GM04503 (cell line): ENCODE measurements at regions not wholly inside any gene's neighbourhood (a gene's known extent, or its start where the extent isn't known, plus 50 kb on each side); places are given as distances from the start of the nearest gene placed in this dataset.
"Not testable (repeated sequence)": the region's sequence is repeated elsewhere in the genome, so short reads cannot be mapped to it uniquely, and the experiment has no call there.

ENCODE experiments used
- DNase-seq: peaks from one replicate; pipeline ENCODE4 v3.0.0-alpha.2; 2012; ENCODE audit warnings: low read depth

GRCh38 chr5:106691701-106692100, 979.0 kb downstream of the EFNA5 start:
- DNase-seq = no peak

GRCh38 chr5:106690585-106690984, 980.2 kb downstream of the EFNA5 start:
- no peak for DNase-seq

GRCh38 chr5:106680330-106680729, 990.4 kb downstream of the EFNA5 start:
- DNase-seq = no peak

- no peak for DNase-seq
These were observed 993.7 kb downstream of the EFNA5 start for GRCh38 chr5:106677057-106677456.

GRCh38 chr5:106675687-106676086, 995.0 kb downstream of the EFNA5 start:
- no peak for DNase-seq

GRCh38 chr5:106673941-106674340, 996.8 kb downstream of the EFNA5 start:
- no peak for DNase-seq

- DNase-seq = no peak
These were observed 1008.9 kb downstream of the EFNA5 start for GRCh38 chr5:106661866-106662265.

- DNase-seq = no peak
These were observed 1010.1 kb downstream of the EFNA5 start for GRCh38 chr5:106660681-106661080.

GRCh38 chr5:106658150-106658549, 1012.6 kb downstream of the EFNA5 start:
- DNase-seq = no peak

- DNase-seq = no peak
These were observed 1013.9 kb downstream of the EFNA5 start for GRCh38 chr5:106656821-106657220.

- DNase-seq = no peak
These were observed 1021.7 kb downstream of the EFNA5 start for GRCh38 chr5:106649031-106649430.

GRCh38 chr5:106648401-106648800, 1022.3 kb downstream of the EFNA5 start:
- DNase-seq = no peak

GRCh38 chr5:106646106-106646505, 1024.6 kb downstream of the EFNA5 start:
- DNase-seq = no peak

- no peak for DNase-seq
These were observed 1030.2 kb downstream of the EFNA5 start for GRCh38 chr5:106640511-106640910.

GRCh38 chr5:106639488-106639887, 1031.2 kb downstream of the EFNA5 start:
- no peak for DNase-seq

- DNase-seq = no peak
These were observed 1033.5 kb downstream of the EFNA5 start for GRCh38 chr5:106637275-106637674.

GRCh38 chr5:106634375-106634774, 1036.4 kb downstream of the EFNA5 start:
- no peak for DNase-seq

GRCh38 chr5:106633825-106634224, 1036.9 kb downstream of the EFNA5 start:
- no peak for DNase-seq

- not testable (repeated sequence) for DNase-seq
These were observed 1042.3 kb downstream of the EFNA5 start for GRCh38 chr5:106628456-106628855.

GRCh38 chr5:106610041-106610440, 1060.7 kb downstream of the EFNA5 start:
- no peak for DNase-seq

- DNase-seq = no peak
These were observed 1069.1 kb downstream of the EFNA5 start for GRCh38 chr5:106601620-106602019.

- DNase-seq = no peak
These were observed 1069.9 kb downstream of the EFNA5 start for GRCh38 chr5:106600803-106601202.

- DNase-seq = no peak
These were observed 1074.9 kb downstream of the EFNA5 start for GRCh38 chr5:106595864-106596263.

- no peak for DNase-seq
These were observed 1086.5 kb downstream of the EFNA5 start for GRCh38 chr5:106584268-106584667.

- DNase-seq = no peak
These were observed 1092.0 kb downstream of the EFNA5 start for GRCh38 chr5:106578736-106579135.
